Neural progenitor cell (in vitro differentiated cells): ENCODE measurements at regions not wholly inside any gene's neighbourhood (a gene's known extent, or its start where the extent isn't known, plus 50 kb on each side); places are given as distances from the start of the nearest gene placed in this dataset.

Experiments
- CTCF ChIP-seq: fragments of 200-600 bp; sonication (generic); IDR thresholded peaks from 2 replicates; pipeline ENCODE4 v1.5.1; 2017; ENCODE audit warnings: antibody characterized with exemption, mild to moderate bottlenecking
- EZH2 ChIP-seq: fragments of 200-600 bp; sonication (generic); IDR thresholded peaks from 2 replicates; pipeline ENCODE4 v1.6.1; 2017; ENCODE audit warnings: antibody characterized with exemption, mild to moderate bottlenecking, moderate library complexity

- TF ChIP-seq EZH2 = no peak
- TF ChIP-seq CTCF = no peak
Measured at GRCh38 chr14:61152851-61153364, 128.2 kb downstream of the TMEM30B start.
